K562 (cell line): ENCODE measurements at regions not wholly inside any gene's neighbourhood (a gene's known extent, or its start where the extent isn't known, plus 50 kb on each side); places are given as distances from the start of the nearest gene placed in this dataset.

ENCODE experiments used
- BCLAF1 ChIP-seq, 2 experiments: fragments of 450-650 bp in 1 of 2; IDR thresholded peaks; 2 replicates each; pipeline ENCODE4 v1.6.1; 2011 to 2017; ENCODE audit warnings: low read depth in 2 of 2, antibody characterized with exemption in 1 of 2, borderline replicate concordance in 1 of 2, low read length in 1 of 2, mild to moderate bottlenecking in 1 of 2, mixed read lengths in 1 of 2; ENCODE audit not compliant: control insufficient read depth in 1 of 2
- BRD9 ChIP-seq: fragments of 450-650 bp; IDR thresholded peaks from 2 replicates; pipeline ENCODE4 v1.6.1; 2018; ENCODE audit warnings: low read depth; ENCODE audit not compliant: partially characterized antibody
- CBX3 ChIP-seq, 2 experiments: IDR thresholded peaks; 1 replicate in 1 of 2; 2 replicates in 1 of 2; pipeline ENCODE4 v1.6.1; 2012; ENCODE audit warnings: inconsistent platforms in 2 of 2, low read length in 2 of 2, borderline replicate concordance in 1 of 2, control low read depth in 1 of 2
- DMBX1 ChIP-seq: fragments of 250-450 bp; sonication (Bioruptor Pico); IDR thresholded peaks from 2 replicates; pipeline ENCODE4 v1.8.0; 2022; ENCODE audit warnings: inconsistent platforms, mild to moderate bottlenecking, moderate library complexity, borderline replicate concordance
- DNMT1 ChIP-seq: fragments of 450-650 bp; IDR thresholded peaks from 2 replicates; pipeline ENCODE4 v1.6.1; 2016; ENCODE audit warnings: antibody characterized with exemption, mild to moderate bottlenecking
- ETV5 ChIP-seq: sonication (generic); formaldehyde crosslinking; IDR thresholded peaks from 2 replicates; pipeline ENCODE4 v1.4.0; 2020; ENCODE audit warnings: low read depth, mild to moderate bottlenecking, missing genetic modification reagents
- HDAC1 ChIP-seq, 2 experiments: fragments of 450-650 bp; IDR thresholded peaks; 2 replicates each; pipeline ENCODE4 v1.6.1; 2016 to 2017; ENCODE audit warnings: inconsistent platforms in 1 of 2, mild to moderate bottlenecking in 1 of 2, moderate library complexity in 1 of 2
- HNRNPLL ChIP-seq: fragments of 200-400 bp; formaldehyde crosslinking; IDR thresholded peaks from 2 replicates; pipeline ENCODE4 v1.6.1; 2017; ENCODE audit warnings: low read length, low read depth, mild to moderate bottlenecking; ENCODE audit not compliant: poor library complexity, severe bottlenecking
- NR0B1 ChIP-seq: fragments of 450-650 bp; IDR thresholded peaks from one replicate; pipeline ENCODE4 v1.6.1; 2018; ENCODE audit warnings: mild to moderate bottlenecking, moderate library complexity; ENCODE audit not compliant: partially characterized antibody
- PHF8 ChIP-seq: fragments of 200-600 bp; sonication (generic); IDR thresholded peaks from 2 replicates; pipeline ENCODE4 v1.6.1; 2012; ENCODE audit warnings: mixed run types, mild to moderate bottlenecking, inconsistent platforms, low read length, moderate library complexity, borderline replicate concordance
- RAD21 ChIP-seq, 2 experiments: fragments of 250-450 bp in 1 of 2; fragments of 450-650 bp in 1 of 2; sonication (Bioruptor Pico) in 1 of 2; formaldehyde crosslinking in 1 of 2; IDR thresholded peaks in 1 of 2; conservative IDR thresholded peaks in 1 of 2; 2 replicates each; pipeline versions ENCODE4 v1.4.0 to v1.8.0; 2020 to 2022; ENCODE audit warnings: mild to moderate bottlenecking in 2 of 2, moderate library complexity in 1 of 2
- SREBF2 ChIP-seq: sonication (generic); formaldehyde crosslinking; IDR thresholded peaks from 2 replicates; pipeline ENCODE4 v1.4.0; 2020; ENCODE audit warnings: mild to moderate bottlenecking, missing genetic modification reagents
- TEAD1 ChIP-seq, 2 experiments: fragments of 450-650 bp in 1 of 2; sonication (generic) in 1 of 2; formaldehyde crosslinking; IDR thresholded peaks; 2 replicates each; pipeline versions ENCODE4 v1.4.0 to v1.8.0; 2020 to 2022; ENCODE audit warnings: mild to moderate bottlenecking in 2 of 2, missing genetic modification reagents in 1 of 2
- ZBTB1 ChIP-seq: sonication (generic); formaldehyde crosslinking; IDR thresholded peaks from 2 replicates; pipeline ENCODE4 v1.8.1; 2023; ENCODE audit warnings: missing genetic modification reagents, low read depth, mild to moderate bottlenecking, borderline replicate concordance
- ZNF174 ChIP-seq: fragments of 250-450 bp; sonication (Bioruptor Pico); IDR thresholded peaks from 2 replicates; pipeline ENCODE4 v1.4.0; 2020; ENCODE audit warnings: mild to moderate bottlenecking
- ZNF184 ChIP-seq: sonication (generic); formaldehyde crosslinking; IDR thresholded peaks from 2 replicates; pipeline ENCODE4 v1.5.0; 2020; ENCODE audit warnings: missing genetic modification reagents
- ZNF24 ChIP-seq: fragments of 450-650 bp; IDR thresholded peaks from 2 replicates; pipeline ENCODE4 v1.6.1; 2016
- TF ChIP-seq, protein P1 (sequence below): fragments of 250-450 bp; sonication (Bioruptor Pico); IDR thresholded peaks from 2 replicates; pipeline ENCODE4 v1.8.0; 2021; ENCODE audit warnings: mild to moderate bottlenecking, moderate library complexity
- TF ChIP-seq, protein P2 (sequence below): fragments of 450-650 bp; conservative IDR thresholded peaks from 2 replicates; pipeline ENCODE4 v1.6.1; 2016; ENCODE audit warnings: missing genetic modification characterization, low read depth, mild to moderate bottlenecking, control low read depth, missing compliant biosample characterization

DNA sequence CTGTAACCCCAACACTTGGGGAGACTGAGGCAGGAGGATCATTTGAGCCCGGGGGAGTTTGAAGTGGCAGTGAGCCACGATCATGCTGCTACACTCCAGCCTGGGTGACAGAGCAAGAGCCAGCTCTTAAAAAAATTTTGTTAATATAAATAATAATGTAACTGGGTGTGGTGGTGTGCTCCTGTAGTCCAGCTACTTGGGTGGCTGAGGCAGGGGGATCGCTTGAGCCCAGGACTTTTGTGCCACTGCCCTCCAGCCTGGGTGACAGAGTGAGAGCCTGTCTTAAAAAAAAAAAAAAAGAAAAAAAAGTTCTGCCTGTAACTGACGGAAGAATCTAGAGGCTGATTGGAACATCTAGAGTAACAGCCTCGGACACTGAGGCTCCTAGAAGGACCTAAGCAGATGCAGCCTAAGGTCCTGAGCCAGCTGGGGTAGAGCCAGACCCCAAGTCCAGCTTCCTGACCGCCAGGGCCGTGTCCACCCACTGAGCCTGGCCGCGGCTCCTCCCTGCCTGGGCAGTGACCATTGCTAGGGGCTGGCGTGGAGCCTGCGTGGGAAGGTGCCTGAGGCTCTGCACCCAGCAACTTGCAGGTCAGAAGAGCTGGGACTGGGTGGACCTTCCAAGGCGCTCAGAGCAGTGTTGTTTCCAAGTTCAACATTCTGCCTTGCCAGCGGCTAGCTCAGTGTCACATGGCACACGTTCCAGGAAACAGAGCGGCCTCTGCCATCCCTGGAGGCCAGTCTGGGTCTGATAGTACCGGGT is 209.4 kb upstream of the CIBAR2 start (continued):
- TF ChIP-seq ZNF184 (CRISPR knock-in tag) (no peak), SREBF2 (no peak), ZNF24 (no peak), BRD9 (no peak), HDAC1 (IDR thresholded peaks at IDR 0.05) (no peak), HNRNPLL (no peak), DNMT1 (no peak), ETV5 (CRISPR knock-in tag) (no peak), ZBTB1 (CRISPR knock-in tag) (no peak), DMBX1 (CRISPR knock-in tag) (peak; percentile 23; the same call in 1 of the 2 replicates), CBX3 (IDR thresholded peaks at IDR 0.05; ENCODE audit: borderline replicate concordance in 1 of 2, low read length in 2 of 2) (no peak), TEAD1 (CRISPR knock-in tag; IDR thresholded peaks at IDR 0.05) (peak in 1 of 2 experiments; percentile 49; a peak in 1 of 4 replicates), PHF8 (peak; percentile 30; the same call in 1 of the 2 replicates), NR0B1 (no peak), RAD21 (CRISPR knock-in tag; conservative IDR thresholded peaks at IDR 0.05 in 1 of 2, IDR thresholded peaks at IDR 0.05 in 1 of 2) (no peak), BCLAF1 (IDR thresholded peaks at IDR 0.05; ENCODE audit: borderline replicate concordance in 1 of 2, control insufficient read depth in 1 of 2, low read depth in 2 of 2, low read length in 1 of 2) (no peak), ZNF174 (no peak)
- TF ChIP-seq, protein P1, sequence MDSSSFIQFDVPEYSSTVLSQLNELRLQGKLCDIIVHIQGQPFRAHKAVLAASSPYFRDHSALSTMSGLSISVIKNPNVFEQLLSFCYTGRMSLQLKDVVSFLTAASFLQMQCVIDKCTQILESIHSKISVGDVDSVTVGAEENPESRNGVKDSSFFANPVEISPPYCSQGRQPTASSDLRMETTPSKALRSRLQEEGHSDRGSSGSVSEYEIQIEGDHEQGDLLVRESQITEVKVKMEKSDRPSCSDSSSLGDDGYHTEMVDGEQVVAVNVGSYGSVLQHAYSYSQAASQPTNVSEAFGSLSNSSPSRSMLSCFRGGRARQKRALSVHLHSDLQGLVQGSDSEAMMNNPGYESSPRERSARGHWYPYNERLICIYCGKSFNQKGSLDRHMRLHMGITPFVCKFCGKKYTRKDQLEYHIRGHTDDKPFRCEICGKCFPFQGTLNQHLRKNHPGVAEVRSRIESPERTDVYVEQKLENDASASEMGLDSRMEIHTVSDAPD (CRISPR knock-in tag), result no peak
- TF ChIP-seq, protein P2, sequence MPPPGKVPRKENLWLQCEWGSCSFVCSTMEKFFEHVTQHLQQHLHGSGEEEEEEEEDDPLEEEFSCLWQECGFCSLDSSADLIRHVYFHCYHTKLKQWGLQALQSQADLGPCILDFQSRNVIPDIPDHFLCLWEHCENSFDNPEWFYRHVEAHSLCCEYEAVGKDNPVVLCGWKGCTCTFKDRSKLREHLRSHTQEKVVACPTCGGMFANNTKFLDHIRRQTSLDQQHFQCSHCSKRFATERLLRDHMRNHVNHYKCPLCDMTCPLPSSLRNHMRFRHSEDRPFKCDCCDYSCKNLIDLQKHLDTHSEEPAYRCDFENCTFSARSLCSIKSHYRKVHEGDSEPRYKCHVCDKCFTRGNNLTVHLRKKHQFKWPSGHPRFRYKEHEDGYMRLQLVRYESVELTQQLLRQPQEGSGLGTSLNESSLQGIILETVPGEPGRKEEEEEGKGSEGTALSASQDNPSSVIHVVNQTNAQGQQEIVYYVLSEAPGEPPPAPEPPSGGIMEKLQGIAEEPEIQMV (tag), result no peak
